ENCODE measurements at regions not wholly inside any gene's neighbourhood (a gene's known extent, or its start where the extent isn't known, plus 50 kb on each side); places are given as distances from the start of the nearest gene placed in this dataset.
"Not testable (repeated sequence)": the region's sequence is repeated elsewhere in the genome, so short reads cannot be mapped to it uniquely, and the experiment has no call there.

DNA sequence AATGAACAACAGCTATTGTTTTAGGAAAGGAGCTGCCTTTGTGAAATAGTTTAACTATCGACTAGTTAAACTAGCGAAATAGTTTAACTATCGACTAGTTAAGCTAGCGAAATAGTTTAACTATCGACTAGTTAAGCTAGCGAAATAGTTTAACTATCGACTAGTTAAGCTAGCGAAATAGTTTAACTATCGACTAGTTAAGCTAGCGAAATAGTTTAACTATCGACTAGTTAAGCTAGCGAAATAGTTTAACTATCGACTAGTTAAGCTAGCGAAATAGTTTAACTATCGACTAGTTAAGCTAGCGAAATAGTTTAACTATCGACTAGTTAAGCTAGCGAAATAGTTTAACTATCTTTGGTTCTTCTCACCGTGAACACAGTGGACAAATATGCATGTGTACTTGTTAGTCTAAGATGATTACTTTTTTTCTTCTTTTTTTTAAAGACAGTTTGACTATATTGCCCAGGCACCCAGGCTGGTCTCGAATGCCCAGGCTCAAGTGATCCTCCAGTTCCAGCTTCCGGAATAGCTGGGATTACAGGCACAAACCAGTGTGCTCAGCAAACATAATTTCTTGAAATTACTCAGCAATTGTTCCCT lies 76.9 kb downstream of the PTTG1 start:
- not testable (repeated sequence) for TF ChIP-seq SP2 (CRISPR knock-in tag; IDR thresholded peaks at IDR 0.05); GLI4 (CRISPR knock-in tag; IDR thresholded peaks at IDR 0.05; ENCODE audit: borderline replicate concordance)
- TF ChIP-seq, protein P1, sequence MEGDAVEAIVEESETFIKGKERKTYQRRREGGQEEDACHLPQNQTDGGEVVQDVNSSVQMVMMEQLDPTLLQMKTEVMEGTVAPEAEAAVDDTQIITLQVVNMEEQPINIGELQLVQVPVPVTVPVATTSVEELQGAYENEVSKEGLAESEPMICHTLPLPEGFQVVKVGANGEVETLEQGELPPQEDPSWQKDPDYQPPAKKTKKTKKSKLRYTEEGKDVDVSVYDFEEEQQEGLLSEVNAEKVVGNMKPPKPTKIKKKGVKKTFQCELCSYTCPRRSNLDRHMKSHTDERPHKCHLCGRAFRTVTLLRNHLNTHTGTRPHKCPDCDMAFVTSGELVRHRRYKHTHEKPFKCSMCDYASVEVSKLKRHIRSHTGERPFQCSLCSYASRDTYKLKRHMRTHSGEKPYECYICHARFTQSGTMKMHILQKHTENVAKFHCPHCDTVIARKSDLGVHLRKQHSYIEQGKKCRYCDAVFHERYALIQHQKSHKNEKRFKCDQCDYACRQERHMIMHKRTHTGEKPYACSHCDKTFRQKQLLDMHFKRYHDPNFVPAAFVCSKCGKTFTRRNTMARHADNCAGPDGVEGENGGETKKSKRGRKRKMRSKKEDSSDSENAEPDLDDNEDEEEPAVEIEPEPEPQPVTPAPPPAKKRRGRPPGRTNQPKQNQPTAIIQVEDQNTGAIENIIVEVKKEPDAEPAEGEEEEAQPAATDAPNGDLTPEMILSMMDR (CRISPR knock-in tag; IDR thresholded peaks at IDR 0.05): not testable (repeated sequence)
- TF ChIP-seq, protein P2, sequence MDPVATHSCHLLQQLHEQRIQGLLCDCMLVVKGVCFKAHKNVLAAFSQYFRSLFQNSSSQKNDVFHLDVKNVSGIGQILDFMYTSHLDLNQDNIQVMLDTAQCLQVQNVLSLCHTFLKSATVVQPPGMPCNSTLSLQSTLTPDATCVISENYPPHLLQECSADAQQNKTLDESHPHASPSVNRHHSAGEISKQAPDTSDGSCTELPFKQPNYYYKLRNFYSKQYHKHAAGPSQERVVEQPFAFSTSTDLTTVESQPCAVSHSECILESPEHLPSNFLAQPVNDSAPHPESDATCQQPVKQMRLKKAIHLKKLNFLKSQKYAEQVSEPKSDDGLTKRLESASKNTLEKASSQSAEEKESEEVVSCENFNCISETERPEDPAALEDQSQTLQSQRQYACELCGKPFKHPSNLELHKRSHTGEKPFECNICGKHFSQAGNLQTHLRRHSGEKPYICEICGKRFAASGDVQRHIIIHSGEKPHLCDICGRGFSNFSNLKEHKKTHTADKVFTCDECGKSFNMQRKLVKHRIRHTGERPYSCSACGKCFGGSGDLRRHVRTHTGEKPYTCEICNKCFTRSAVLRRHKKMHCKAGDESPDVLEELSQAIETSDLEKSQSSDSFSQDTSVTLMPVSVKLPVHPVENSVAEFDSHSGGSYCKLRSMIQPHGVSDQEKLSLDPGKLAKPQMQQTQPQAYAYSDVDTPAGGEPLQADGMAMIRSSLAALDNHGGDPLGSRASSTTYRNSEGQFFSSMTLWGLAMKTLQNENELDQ (CRISPR knock-in tag; IDR thresholded peaks at IDR 0.05; ENCODE audit: borderline replicate concordance): not testable (repeated sequence)

All from HepG2 (cell line).